ENCODE measurements at regions not wholly inside any gene's neighbourhood (a gene's known extent, or its start where the extent isn't known, plus 50 kb on each side); places are given as distances from the start of the nearest gene placed in this dataset.

DNA sequence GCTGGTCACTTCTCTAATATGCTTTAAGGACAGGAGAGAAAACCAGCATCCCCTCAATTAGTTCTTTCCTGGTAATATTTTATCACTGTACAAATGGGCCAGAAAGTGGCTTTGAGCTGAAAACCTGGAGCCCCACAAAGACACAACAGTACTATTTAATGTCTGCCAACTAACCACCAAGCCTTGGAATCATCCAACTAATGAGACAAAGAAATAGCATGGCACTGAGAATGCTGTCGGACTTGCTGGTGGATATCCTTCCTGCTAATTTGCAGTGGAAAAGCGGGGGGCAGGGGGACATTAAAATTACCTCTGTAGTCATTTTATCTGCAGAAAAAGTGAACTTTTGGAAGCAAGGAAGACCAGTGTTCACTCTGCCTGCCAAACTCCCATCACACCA is 288.5 kb downstream of the KBTBD8 start:
- DNase-seq (ENCODE audit: low read depth in 1 of 2, low spot score in 1 of 2), result no peak

DNA sequence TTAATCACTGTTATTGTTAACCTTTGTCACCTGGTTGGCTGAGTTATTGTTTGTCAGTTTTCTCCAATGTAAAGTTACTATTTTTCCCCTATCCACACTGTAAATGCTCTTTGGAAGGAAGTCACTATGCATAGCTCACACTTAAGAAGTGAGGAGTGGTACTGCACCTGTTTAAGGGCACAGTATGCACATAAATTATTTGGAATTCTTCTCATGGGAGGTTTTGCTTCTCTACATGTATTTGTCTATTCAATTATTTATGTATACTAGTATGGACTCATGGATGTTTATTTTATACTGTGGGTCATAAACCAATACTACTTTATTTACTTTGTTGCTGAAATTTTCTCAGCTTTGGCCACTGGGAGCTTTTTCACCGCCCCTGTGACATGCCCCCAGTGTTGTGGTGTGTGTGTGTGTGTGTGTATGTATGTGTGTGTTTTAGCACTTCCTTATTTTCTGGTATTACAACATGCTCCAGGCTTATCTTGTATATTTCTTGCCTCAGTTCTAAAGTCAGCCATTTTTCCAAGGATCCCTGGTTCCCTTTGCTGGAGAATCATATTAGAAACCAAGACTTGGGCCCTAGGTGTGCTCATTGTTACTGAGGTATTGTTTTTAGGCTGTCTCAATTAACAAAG is 290.5 kb downstream of the KBTBD8 start:
- no peak for DNase-seq (ENCODE audit: low read depth in 1 of 2, low spot score in 1 of 2)

DNA sequence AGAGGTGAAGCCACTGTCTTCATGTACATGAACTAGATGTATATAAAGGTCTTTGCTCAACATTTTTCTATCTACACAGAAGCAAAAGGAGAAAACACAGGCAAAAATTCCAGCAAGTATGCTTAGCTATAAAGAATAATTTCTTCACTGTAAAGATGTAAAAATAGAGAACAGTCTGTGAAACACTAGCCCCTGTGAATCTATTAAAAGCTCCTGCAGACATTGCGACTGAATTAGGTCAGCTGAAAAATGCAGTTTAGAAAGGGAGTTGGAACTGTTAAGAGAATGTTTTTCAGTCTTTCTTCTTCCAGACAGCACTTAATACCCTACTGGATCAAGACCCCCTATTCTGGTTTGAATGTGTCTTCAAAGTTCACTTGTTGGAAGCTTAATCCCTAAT is 291.5 kb downstream of the KBTBD8 start:
- DNase-seq (ENCODE audit: low read depth in 1 of 2, low spot score in 1 of 2), result no peak

DNA sequence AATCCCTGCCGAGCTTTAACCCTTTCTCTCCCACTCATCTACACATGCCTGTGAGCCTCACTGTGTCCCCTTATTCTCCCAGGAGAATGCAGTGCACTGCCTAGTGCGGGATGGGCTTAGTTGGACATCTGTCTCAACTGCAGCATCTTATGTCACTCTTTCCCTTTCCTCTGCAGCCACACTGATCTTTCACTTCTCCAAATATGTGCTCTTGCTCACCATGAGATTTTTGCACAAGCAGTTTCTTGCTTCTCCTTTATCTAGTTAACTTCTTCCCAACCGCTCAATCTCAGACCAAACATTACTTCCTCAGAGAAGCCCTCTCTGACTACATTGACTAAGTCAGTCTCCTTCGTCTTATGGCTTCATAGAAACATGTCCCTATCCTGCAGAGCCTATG is 292.3 kb downstream of the KBTBD8 start:
- no peak for DNase-seq (ENCODE audit: low read depth in 1 of 2, low spot score in 1 of 2)

DNA sequence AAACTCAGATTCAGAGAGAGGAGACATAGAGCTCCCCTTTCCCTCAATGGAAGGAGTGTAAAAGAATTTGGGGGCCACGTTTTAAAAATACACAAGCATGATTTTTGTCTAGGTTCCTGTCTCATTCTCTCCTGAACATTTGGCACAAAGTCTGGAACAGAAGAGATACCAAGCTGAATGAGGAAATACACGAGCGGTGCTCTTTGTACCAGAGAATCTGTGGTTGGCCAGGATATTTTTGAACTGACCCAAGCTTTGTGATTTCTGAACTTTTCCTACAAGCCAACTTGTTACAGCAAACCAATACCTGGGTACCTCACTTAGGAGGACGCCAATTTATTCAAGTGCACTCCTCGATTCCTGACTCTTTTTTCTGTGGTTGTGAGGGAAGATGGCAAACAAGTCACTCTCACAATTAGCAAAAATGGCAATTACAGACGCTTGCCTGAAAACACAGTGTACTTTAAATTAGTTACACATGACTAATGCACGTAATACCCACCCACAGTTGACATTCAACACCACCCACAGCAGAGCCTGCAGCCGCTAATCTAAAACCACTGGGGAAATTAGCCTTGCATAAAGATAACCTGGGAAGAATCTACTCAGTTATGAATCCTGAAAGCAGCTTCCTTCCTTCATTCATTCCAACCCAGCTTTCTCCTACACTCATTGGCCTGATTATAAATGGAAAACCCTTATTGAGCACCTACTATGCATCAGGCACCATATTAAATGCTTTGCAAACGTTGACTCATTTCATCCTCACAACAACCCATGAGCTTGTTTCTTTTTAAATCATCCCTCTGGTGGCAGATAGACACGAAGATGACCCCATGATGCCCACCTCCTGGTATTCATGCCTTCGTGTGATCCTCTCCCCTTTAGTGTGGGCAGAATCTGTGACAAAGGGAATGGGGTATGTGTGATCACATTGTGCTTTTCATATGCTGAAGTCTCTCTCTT is 293.5 kb downstream of the KBTBD8 start:
- DNase-seq (ENCODE audit: low read depth in 1 of 2, low spot score in 1 of 2), result no peak

DNA sequence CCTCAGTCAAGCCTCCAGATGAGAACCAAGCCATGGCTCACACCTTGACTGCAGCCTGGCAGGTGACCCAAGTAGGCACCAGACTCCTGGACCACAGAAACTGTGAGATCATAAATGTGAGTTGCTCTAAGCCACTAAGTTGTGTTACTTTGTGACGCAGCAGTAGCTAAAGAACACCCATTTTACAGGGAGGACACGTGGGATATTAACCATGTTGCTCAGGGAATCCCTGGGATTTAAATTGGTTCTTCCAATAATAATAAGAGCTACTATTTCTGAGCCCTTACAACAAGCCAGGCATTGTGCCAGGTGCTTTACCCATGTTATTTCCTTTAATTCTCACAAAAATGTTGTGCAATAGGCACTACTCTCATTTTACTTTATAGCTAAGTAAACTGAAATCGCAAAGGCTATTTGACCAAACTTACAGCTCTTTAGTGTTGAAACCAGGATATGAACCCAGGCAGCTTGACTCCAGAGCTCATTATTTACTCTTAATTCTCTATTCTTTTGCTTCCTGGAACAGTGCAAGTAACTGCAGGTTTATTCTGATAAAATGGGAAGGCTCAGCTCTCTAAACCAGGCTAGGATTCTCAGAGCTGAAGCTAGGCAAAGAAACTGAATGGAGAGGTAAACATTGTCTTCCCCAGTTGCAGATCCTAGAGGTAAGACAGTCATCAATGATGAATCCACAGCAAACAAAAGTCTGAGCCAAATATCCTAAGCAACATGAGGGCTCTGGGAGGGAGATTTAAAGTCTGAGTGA is 294.4 kb downstream of the KBTBD8 start:
- no peak for DNase-seq (ENCODE audit: low read depth in 1 of 2, low spot score in 1 of 2)

DNA sequence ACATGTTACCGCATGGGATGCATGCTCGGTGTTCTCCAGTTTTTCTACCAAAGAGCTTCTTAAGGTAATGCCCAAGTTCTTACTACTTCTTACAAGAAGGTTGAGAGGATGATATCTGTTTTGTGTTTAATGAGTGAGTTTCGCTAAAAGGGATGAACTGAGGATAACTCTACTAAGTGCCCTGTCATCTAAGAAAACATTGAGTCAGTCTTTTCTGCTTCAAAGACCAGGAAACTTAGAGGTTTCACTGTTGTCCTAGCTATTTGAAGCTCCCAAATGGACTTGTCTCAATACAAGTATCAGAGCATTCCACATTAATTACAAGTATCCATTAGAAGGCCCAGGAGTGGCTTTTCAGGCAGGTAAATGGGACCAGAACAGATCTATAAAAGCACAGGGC is 296.2 kb downstream of the KBTBD8 start:
- DNase-seq (ENCODE audit: low read depth in 1 of 2, low spot score in 1 of 2), result no peak

DNA sequence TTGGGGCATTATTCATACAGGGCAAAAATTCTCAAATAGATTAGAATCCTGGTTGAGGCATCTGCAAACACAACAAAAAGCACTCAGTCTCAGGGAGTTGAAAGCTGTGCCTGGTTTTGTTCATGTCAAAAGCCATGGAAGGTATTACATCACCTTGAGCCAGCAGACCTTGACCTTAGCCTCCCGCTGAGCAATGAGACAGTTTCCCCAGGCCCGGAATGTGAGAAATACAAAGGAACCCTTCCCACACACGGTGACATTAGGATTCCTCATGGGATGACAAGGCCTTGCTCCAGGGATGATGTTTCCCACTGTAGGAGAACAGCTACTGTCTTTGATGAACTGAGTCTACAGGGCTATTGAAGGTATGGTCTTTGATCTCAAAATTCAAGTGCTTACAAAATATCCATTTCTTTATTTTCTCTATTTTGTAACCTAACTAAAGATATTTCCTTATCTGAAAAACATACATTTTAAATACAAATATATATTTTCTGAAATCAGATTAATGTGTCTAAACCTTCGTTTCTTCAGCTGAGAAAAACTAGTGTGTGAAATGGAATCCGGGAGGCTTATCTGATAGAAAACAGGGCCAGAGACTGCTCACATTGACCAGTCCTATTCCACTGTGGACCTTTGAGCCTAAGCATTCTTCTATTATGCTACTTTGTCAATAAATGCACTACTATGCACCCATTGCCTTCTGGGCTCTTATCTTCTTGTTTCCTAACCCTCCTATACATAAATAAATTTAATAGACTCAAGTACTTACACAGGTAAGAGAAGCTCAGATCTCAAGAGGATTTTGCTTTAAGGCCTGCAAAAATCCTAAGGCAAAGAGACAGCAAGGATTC is 298.2 kb downstream of the KBTBD8 start:
- no peak for DNase-seq (ENCODE audit: low read depth in 1 of 2, low spot score in 1 of 2)

DNA sequence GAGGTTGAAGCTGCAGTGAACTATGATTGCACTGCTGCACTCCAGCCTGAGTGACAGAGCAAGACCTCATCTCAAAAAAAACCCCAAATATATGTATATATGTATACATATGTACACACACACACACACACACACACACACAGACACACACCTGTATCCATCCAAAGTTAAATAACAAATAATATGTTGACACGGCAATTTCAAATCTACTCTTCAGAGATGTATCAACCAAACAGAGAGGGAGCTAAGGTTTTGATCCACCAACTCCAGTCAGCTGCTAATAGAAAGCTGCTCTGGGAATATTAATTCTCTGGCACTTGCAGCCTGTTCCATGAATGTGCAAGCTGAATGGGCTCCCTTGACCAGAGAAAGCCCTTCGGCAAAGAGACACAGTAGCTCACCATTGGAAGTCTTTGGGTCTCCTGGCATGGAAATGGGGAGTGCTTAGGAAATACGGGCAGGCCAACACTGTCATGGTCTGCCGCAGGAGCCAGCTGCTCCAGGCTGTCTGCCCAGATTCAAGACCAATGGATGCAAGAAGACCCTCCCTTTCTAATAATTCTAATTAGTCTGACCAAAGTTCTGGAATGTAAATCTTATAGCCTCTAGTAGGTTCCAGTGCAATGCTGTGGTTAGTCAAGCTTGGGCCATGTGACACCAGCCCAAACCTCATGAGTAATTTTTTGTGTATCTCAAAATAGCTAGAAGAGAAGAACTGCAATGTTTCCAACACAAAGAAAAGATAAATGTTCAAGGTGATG is 299.8 kb downstream of the KBTBD8 start:
- no peak for DNase-seq (ENCODE audit: low read depth in 1 of 2, low spot score in 1 of 2)

DNA sequence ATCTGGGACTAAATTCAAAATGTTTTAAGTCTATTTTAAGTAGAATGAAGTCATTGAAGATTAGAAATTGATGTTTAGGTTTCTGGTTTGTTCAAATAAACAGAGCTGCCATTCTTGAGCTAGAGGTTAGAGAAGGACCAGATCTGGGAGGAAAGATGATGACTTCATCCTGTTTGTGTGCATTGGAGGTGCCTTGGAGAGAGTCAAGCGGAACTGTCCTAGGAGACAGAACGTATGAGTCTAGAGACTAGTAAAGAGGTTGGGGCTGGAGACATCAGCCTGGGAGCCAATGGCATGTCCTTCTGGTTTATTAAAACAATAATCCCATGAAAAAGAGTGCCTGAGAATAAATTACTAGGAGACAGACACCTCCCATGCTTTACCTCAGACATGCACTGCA is 303.4 kb downstream of the KBTBD8 start:
- DNase-seq (ENCODE audit: low read depth in 1 of 2, low spot score in 1 of 2), result no peak

DNA sequence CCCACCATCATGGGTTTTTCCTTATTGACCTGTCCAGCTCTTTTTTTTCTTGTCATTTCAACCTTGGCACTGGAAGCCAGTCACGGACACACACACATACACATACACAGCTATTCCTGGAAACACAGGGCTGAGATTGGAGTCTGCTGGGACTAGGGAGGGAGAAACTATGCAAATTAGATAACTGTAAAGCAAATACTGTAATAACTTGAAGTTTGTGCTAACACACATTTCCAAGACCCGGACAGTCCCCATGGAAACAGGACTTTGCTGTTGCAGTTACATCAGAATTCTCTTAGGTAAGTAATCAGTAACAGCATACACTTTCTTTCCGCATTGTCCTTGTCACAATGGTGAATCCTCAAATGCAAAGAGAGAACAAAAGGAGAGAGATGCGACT is 304.4 kb downstream of the KBTBD8 start:
- DNase-seq (ENCODE audit: low read depth in 1 of 2, low spot score in 1 of 2), result no peak

DNA sequence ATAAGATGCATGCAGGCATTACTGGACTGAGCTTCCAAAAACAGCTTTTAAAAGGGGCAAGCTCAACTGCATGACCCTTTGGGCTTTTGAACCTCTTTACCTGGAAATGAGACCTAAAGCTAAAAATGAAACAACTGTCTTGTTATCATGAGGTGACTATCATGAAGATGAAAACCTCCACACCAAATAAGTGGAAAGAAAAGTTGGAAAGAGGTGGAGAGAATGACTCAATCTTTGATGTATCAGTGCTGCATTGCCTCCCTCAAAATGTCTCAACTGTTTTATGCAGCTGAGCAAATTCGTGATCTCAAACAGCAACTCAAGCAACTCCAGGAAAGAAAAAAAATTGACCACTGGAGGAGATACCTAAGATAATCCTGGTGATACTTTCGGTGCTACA is 307.1 kb downstream of the KBTBD8 start:
- no peak for DNase-seq (ENCODE audit: low read depth in 1 of 2, low spot score in 1 of 2)

DNA sequence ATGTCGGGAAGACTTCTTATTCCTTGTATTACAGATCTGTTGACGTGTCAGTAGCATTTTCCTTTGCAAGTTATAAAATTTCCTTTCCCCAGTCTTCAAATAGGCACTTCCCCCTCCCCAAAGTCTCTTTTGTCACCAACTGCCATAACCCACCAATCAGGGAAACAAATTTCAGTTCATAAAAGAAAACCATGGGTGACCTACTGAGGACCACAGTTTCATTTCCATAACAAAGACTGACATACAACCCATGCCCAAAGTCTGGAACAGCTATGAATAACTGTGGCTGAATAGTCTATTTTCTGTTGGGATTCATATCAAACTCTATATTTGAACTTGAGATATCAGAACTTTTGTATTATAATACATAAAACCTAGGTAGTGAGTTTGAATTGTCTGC is 307.8 kb downstream of the KBTBD8 start:
- no peak for DNase-seq (ENCODE audit: low read depth in 1 of 2, low spot score in 1 of 2)

DNA sequence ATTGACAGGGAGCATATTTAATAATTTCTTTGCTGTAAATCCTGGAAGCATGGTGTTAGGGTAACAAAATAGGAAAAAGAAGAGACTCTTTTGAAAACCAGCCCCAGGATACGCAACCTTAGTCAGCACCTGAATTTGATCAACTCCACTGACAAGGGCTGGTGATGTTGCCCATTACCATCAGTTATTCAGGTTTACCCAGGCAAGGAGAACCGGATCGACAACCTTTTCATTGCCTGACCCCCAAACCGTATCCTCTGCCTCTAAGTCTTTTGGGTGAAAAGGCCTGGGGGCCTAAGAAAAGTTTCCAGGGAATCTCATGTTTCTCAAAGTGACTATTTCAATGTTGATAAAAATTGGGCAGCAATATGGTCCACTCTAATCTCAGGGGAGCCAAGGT is 313.3 kb downstream of the KBTBD8 start:
- DNase-seq (ENCODE audit: low read depth in 1 of 2, low spot score in 1 of 2), result no peak

DNA sequence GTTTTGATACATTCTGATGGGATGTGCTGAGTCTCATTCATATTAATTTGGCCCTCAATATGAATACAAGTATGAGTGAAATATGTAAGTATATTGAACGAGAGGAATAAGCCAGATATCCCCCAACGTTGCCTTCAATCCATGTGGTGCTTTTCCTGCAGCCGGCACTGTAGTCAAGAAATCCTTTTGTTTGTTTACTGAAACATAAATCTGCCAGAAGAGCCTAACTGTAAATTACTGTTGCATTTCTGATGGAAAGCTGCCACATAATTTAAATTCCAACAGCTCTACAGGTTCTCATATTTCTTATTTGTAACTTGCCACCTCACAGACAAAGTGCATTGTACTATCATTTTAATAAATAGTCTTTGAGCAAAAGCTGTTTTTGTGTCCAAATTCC is 314.0 kb downstream of the KBTBD8 start:
- DNase-seq (ENCODE audit: low read depth in 1 of 2, low spot score in 1 of 2), result no peak

DNA sequence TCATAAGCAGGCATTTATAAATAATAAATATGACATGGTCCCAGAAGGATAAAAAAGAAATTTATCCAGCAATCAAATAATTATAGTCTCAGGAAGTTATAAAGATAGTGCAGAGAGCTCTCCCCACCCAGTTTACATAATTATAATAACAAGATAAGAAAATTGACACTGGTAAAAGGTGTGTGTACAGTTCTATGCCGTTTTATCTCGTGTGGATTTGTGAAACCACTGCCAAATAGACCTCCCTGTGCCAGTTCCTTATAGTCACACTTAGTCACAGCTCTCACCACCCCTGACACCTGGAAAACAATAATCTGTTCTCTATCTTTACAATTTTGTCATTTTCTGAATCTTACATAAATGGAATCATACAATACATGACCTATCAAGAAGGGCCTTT is 320.1 kb downstream of the KBTBD8 start:
- no peak for DNase-seq (ENCODE audit: low read depth in 1 of 2, low spot score in 1 of 2)

DNA sequence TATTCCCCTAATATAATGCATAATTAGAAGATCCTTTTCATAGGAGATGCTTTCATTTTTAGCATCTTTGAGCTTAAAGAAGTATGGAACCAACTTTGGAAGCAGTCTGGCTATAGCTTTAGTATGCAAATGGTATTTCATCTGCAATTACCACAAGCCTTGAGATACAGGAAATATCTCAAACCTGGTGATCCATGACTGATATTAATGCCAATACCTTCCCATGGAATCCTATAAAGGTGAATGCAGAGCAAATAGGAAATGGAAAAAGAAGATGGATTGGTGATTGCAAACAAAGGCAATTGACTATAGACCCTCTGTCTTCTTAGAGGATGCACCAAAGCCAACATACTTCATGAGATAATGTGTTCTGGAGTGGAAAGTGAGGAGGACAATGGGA is 326.4 kb downstream of the KBTBD8 start:
- no peak for DNase-seq (ENCODE audit: low read depth in 1 of 2, low spot score in 1 of 2)

Measured in stimulated activated CD4-positive, alpha-beta T cell treated with anti-CD3 and anti-CD28 coated beads, Interleukin-15, amount 100 ng/mL, for 1 hour (primary cell).